ENCODE measurements at regions not wholly inside any gene's neighbourhood (a gene's known extent, or its start where the extent isn't known, plus 50 kb on each side); places are given as distances from the start of the nearest gene placed in this dataset.

DNA sequence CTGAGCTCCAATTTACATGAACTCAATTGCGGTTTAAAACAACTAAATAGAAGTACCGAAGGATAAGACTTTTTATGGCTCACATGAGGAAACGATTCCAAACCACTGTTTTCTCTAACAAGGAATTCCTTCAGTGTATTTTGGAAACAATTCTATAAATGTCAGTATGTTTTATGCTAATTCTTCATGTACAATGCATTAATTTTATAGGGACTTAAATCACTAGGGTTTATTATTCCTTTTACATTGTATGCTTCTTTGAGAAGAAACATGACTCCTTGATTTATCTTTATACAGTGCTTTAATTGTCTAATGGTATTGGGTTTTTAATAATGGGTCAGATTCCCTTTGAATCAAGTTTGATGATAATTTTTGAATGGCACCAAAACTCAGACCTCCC is 566.8 kb downstream of the EPHA4 start:
- TF ChIP-seq EZH2 (IDR thresholded peaks at IDR 0.05; ENCODE audit: borderline replicate concordance, low read length) = no peak
- TF ChIP-seq, protein P1, sequence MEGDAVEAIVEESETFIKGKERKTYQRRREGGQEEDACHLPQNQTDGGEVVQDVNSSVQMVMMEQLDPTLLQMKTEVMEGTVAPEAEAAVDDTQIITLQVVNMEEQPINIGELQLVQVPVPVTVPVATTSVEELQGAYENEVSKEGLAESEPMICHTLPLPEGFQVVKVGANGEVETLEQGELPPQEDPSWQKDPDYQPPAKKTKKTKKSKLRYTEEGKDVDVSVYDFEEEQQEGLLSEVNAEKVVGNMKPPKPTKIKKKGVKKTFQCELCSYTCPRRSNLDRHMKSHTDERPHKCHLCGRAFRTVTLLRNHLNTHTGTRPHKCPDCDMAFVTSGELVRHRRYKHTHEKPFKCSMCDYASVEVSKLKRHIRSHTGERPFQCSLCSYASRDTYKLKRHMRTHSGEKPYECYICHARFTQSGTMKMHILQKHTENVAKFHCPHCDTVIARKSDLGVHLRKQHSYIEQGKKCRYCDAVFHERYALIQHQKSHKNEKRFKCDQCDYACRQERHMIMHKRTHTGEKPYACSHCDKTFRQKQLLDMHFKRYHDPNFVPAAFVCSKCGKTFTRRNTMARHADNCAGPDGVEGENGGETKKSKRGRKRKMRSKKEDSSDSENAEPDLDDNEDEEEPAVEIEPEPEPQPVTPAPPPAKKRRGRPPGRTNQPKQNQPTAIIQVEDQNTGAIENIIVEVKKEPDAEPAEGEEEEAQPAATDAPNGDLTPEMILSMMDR (IDR thresholded peaks at IDR 0.05; ENCODE audit: low read length) = no peak

Measured in OCI-LY1 (cell line).